Epidermal melanocyte (primary cell): ENCODE measurements at regions not wholly inside any gene's neighbourhood (a gene's known extent, or its start where the extent isn't known, plus 50 kb on each side); places are given as distances from the start of the nearest gene placed in this dataset.

Experiments used
- DNase-seq: peaks from one replicate; pipeline ENCODE4 v3.0.0; 2011; ENCODE audit warnings: low spot score; ENCODE audit not compliant: insufficient read length

- no peak for DNase-seq
These were observed 61.6 kb downstream of the CCR1 start for GRCh38 chr3:46146548-46146947.

GRCh38 chr3:46146021-46146420, 62.1 kb downstream of the CCR1 start:
- DNase-seq = no peak

- no peak for DNase-seq
These were observed 63.0 kb downstream of the CCR1 start for GRCh38 chr3:46145147-46145546.

GRCh38 chr3:46143951-46144473, 64.1 kb downstream of the CCR1 start:
- no peak for DNase-seq

GRCh38 chr3:46141813-46142212, 66.3 kb downstream of the CCR1 start:
- no peak for DNase-seq

GRCh38 chr3:46138581-46138980, 69.5 kb downstream of the CCR1 start:
- DNase-seq = no peak

- no peak for DNase-seq
These were observed 72.6 kb downstream of the CCR1 start for GRCh38 chr3:46135475-46135874.

- DNase-seq = no peak
These were observed 74.8 kb downstream of the CCR1 start for GRCh38 chr3:46133285-46133684.

GRCh38 chr3:46132565-46132964, 75.5 kb downstream of the CCR1 start:
- no peak for DNase-seq

- DNase-seq = no peak
These were observed 76.1 kb downstream of the CCR1 start for GRCh38 chr3:46131884-46132450.

GRCh38 chr3:46130631-46131310, 77.3 kb downstream of the CCR1 start:
- no peak for DNase-seq

GRCh38 chr3:46129588-46130272, 78.4 kb downstream of the CCR1 start:
- no peak for DNase-seq

- DNase-seq = no peak
These were observed 80.6 kb downstream of the CCR1 start for GRCh38 chr3:46127503-46127902.

GRCh38 chr3:46124216-46125177, 83.6 kb downstream of the CCR1 start:
- no peak for DNase-seq

GRCh38 chr3:46123646-46124045, 84.5 kb downstream of the CCR1 start:
- no peak for DNase-seq

GRCh38 chr3:46122091-46122490, 86.0 kb downstream of the CCR1 start:
- no peak for DNase-seq

GRCh38 chr3:46120983-46121382, 87.1 kb downstream of the CCR1 start:
- DNase-seq = no peak

- DNase-seq = no peak
These were observed 88.2 kb downstream of the CCR1 start for GRCh38 chr3:46119709-46120498.

GRCh38 chr3:46119253-46119652, 88.9 kb downstream of the CCR1 start:
- no peak for DNase-seq

GRCh38 chr3:46116996-46117395, 89.7 kb upstream of the XCR1 start:
- DNase-seq = no peak
